T-helper 17 cell (primary cell): ENCODE measurements at regions not wholly inside any gene's neighbourhood (a gene's known extent, or its start where the extent isn't known, plus 50 kb on each side); places are given as distances from the start of the nearest gene placed in this dataset.
"Not testable (repeated sequence)": the region's sequence is repeated elsewhere in the genome, so short reads cannot be mapped to it uniquely, and the experiment has no call there.

ENCODE experiments used
- ATAC-seq: fragments of 150-1000 bp; cut with Tn5 transposase; 2 replicates; pipeline ENCODE4 v1.10.0; 2021; ENCODE audit warnings: mild to moderate bottlenecking, moderate library complexity
- DNase-seq, 3 donors: peaks; one replicate each; pipeline versions ENCODE4 v3.0.0 to v3.0.0-alpha.2; 2020 to 2021
- H3K9me3 ChIP-seq: one replicate; pipeline ENCODE4 v1.7.0; 2013; ENCODE audit warnings: low read length, mild to moderate bottlenecking; ENCODE audit not compliant: control insufficient read depth, poor library complexity, severe bottlenecking
- H3K27ac Mint-ChIP-seq: one replicate; pipeline ENCODE4 v1.8.0; 2022; ENCODE audit warnings: mild to moderate bottlenecking, moderate library complexity, mixed read lengths
- H3K27me3 Mint-ChIP-seq: one replicate; pipeline ENCODE4 v1.8.0; 2022; ENCODE audit warnings: mixed read lengths
- H3K36me3 Mint-ChIP-seq: one replicate; pipeline ENCODE4 v1.8.0; 2022; ENCODE audit warnings: low read depth, mixed read lengths
- H3K4me1 Mint-ChIP-seq: one replicate; pipeline ENCODE4 v1.8.0; 2022; ENCODE audit warnings: mild to moderate bottlenecking, mixed read lengths
- H3K4me3 Mint-ChIP-seq: one replicate; pipeline ENCODE4 v1.8.0; 2022; ENCODE audit warnings: mild to moderate bottlenecking, moderate library complexity, mixed read lengths

DNA sequence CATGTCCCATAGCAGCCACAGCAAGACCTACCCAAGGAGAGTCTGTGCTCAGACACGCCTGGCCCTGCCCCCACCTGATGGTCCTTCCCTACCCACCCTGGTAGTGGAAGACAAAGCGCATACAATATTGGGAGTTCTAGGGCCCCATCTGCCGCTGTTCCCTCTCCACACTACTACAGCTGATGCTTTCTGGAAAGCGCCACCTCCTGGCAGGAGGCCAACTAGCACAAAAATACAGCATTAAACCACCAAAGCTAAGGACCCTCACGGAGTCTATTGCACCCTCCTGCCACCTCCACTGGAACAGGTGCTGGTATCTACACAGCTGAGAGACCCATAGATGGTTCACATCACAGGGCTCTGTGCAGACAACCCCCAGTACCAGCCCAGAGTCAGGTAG lies 50.9 kb upstream of the IGFBP5 start:
- DNase-seq, H3K4me1 Mint-ChIP-seq, H3K9me3 ChIP-seq, ATAC-seq, H3K27ac Mint-ChIP-seq, H3K36me3 Mint-ChIP-seq, H3K4me3 Mint-ChIP-seq: not testable (repeated sequence)
- peaks cover 51% of the 10 kb centered on the region for H3K27me3 Mint-ChIP-seq

- H3K36me3 Mint-ChIP-seq, result no peaks in the 10 kb centered on the region
- no peak for ATAC-seq
- H3K4me1 Mint-ChIP-seq, result no peaks in the 10 kb centered on the region
- H3K9me3 ChIP-seq, result no peaks in the 10 kb centered on the region
- H3K27me3 Mint-ChIP-seq, result peaks cover 59% of the 10 kb centered on the region
- H3K4me3 Mint-ChIP-seq, result no peak overlapping the region
- DNase-seq, result no peak
- H3K27ac Mint-ChIP-seq, result no peak overlapping the region
Measured at GRCh38 chr2:216745453-216745852, 50.1 kb upstream of the IGFBP5 start.
